Prostate gland (tissue), 2 donors: ENCODE measurements at regions not wholly inside any gene's neighbourhood (a gene's known extent, or its start where the extent isn't known, plus 50 kb on each side); places are given as distances from the start of the nearest gene placed in this dataset.

Experiments
- CTCF ChIP-seq, 4 experiments: fragments of 200-600 bp in 2 of 4; fragments of 450-650 bp in 2 of 4; sonication (generic) in 2 of 4; IDR thresholded peaks; 1 replicate in 3 of 4; 2 replicates in 1 of 4; pipeline ENCODE4 v1.5.1; 2016 to 2019; ENCODE audit warnings: antibody characterized with exemption in 4 of 4, mild to moderate bottlenecking in 2 of 4, moderate library complexity in 2 of 4
- POLR2A ChIP-seq: fragments of 450-650 bp; IDR thresholded peaks from one replicate; pipeline ENCODE4 v1.6.1; 2016; ENCODE audit warnings: antibody characterized with exemption, mild to moderate bottlenecking
- POLR2AphosphoS5 ChIP-seq: sonication (generic); formaldehyde crosslinking; IDR thresholded peaks from one replicate; pipeline ENCODE4 v1.6.1; 2017; ENCODE audit warnings: antibody characterized with exemption

GRCh38 chr2:111618226-111618977 lies 265.6 kb downstream of the ANAPC1 start:
- TF ChIP-seq POLR2AphosphoS5 (no peak), POLR2A (no peak), CTCF (IDR thresholded peaks at IDR 0.05) (no peak)
